ENCODE measurements at regions not wholly inside any gene's neighbourhood (a gene's known extent, or its start where the extent isn't known, plus 50 kb on each side); places are given as distances from the start of the nearest gene placed in this dataset.

- Histone ChIP-seq H3K4me3 (no peak overlapping the region), H3K9me3 (no peaks in the 10 kb centered on the region), H3K27me3 (no peaks in the 10 kb centered on the region), H3K27ac (no peak overlapping the region), H3K36me3 (no peaks in the 10 kb centered on the region), H3K4me1 (ENCODE audit: insufficient read depth) (no peaks in the 10 kb centered on the region)
- intact Hi-C loops (cut with DNase I) = no loop called here
- no peak for DNase-seq
- no peak for TF ChIP-seq CTCF (IDR thresholded peaks at IDR 0.05)
- no peak for TF ChIP-seq EP300 (IDR thresholded peaks at IDR 0.05)
- TF ChIP-seq POLR2A (IDR thresholded peaks at IDR 0.05) = no peak
- 59 to 65% (median 63%) methylated on average over 5 of the region's 5 CpGs for WGBS, 3 donors
Observed at GRCh38 chr11:45459491-45459890, 173.3 kb upstream of the SYT13 start.

- intact Hi-C loops (cut with DNase I) = no loop called here
- 90 to 99% (median 90%) methylated on average over 4 of the region's 4 CpGs for WGBS, 3 donors
- H3K27ac ChIP-seq = no peak overlapping the region
- no peaks in the 10 kb centered on the region for H3K27me3 ChIP-seq
- TF ChIP-seq POLR2A (IDR thresholded peaks at IDR 0.05) = no peak
- TF ChIP-seq EP300 (IDR thresholded peaks at IDR 0.05) = no peak
- TF ChIP-seq CTCF (IDR thresholded peaks at IDR 0.05) = no peak
- DNase-seq = no peak
- no peak overlapping the region for H3K4me3 ChIP-seq
- no peaks in the 10 kb centered on the region for H3K9me3 ChIP-seq
- H3K36me3 ChIP-seq = no peaks in the 10 kb centered on the region
- no peaks in the 10 kb centered on the region for H3K4me1 ChIP-seq (ENCODE audit: insufficient read depth)
Observed at GRCh38 chr11:45458269-45458668, 172.1 kb upstream of the SYT13 start.

- no peak for DNase-seq
- TF ChIP-seq POLR2A (IDR thresholded peaks at IDR 0.05) = no peak
- TF ChIP-seq EP300 (IDR thresholded peaks at IDR 0.05) = no peak
- TF ChIP-seq CTCF (IDR thresholded peaks at IDR 0.05) = no peak
- Histone ChIP-seq H3K4me3 (no peak overlapping the region), H3K27me3 (no peaks in the 10 kb centered on the region), H3K27ac (no peak overlapping the region), H3K36me3 (no peaks in the 10 kb centered on the region), H3K9me3 (no peaks in the 10 kb centered on the region), H3K4me1 (ENCODE audit: insufficient read depth) (no peaks in the 10 kb centered on the region)
- intact Hi-C loops (cut with DNase I) = no loop called here
- 66 to 79% (median 70%) methylated on average over 6 of the region's 6 CpGs for WGBS, 3 donors
Observed at GRCh38 chr11:45457649-45458048, 171.5 kb upstream of the SYT13 start.

- Histone ChIP-seq H3K4me1 (ENCODE audit: insufficient read depth) (no peaks in the 10 kb centered on the region), H3K4me3 (no peak overlapping the region), H3K27me3 (no peaks in the 10 kb centered on the region), H3K9me3 (no peaks in the 10 kb centered on the region), H3K27ac (no peak overlapping the region), H3K36me3 (no peaks in the 10 kb centered on the region)
- WGBS, 3 donors = 52 to 71% (median 56%) methylated on average over 6 of the region's 6 CpGs
- TF ChIP-seq EP300 (IDR thresholded peaks at IDR 0.05) = no peak
- TF ChIP-seq CTCF (IDR thresholded peaks at IDR 0.05) = no peak
- TF ChIP-seq POLR2A (IDR thresholded peaks at IDR 0.05) = no peak
- DNase-seq = no peak
- intact Hi-C loops (cut with DNase I) = no loop called here
Observed at GRCh38 chr11:45456686-45457085, 170.5 kb upstream of the SYT13 start.

GRCh38 chr11:45455536-45455935 lies 169.4 kb upstream of the SYT13 start:
- Histone ChIP-seq H3K27me3 (no peaks in the 10 kb centered on the region), H3K4me1 (ENCODE audit: insufficient read depth) (no peaks in the 10 kb centered on the region), H3K9me3 (no peaks in the 10 kb centered on the region), H3K4me3 (no peak overlapping the region), H3K27ac (no peak overlapping the region), H3K36me3 (no peaks in the 10 kb centered on the region)
- no peak for TF ChIP-seq EP300 (IDR thresholded peaks at IDR 0.05)
- TF ChIP-seq POLR2A (IDR thresholded peaks at IDR 0.05) = no peak
- no peak for TF ChIP-seq CTCF (IDR thresholded peaks at IDR 0.05)
- intact Hi-C loops (cut with DNase I) = no loop called here
- DNase-seq = no peak
- 18 to 23% (median 21%) methylated on average over 6 of the region's 6 CpGs for WGBS, 3 donors
